Trophoblast cell (in vitro differentiated cells and primary cell): ENCODE measurements at regions not wholly inside any gene's neighbourhood (a gene's known extent, or its start where the extent isn't known, plus 50 kb on each side); places are given as distances from the start of the nearest gene placed in this dataset.

Experiments
- DNase-seq, 2 donors: peaks; one replicate each; pipeline ENCODE4 v3.0.0-alpha.2; 2016
- H2AFZ ChIP-seq: 2 replicates; pipeline ENCODE4 v1.6.1; 2013; ENCODE audit warnings: low read length, moderate library complexity, mild to moderate bottlenecking; ENCODE audit not compliant: insufficient read depth, poor library complexity
- H2AK5ac ChIP-seq: 2 replicates; pipeline ENCODE4 v1.6.1; 2013; ENCODE audit warnings: mild to moderate bottlenecking, low read length
- H2BK120ac ChIP-seq: 2 replicates; pipeline ENCODE4 v1.6.1; 2013; ENCODE audit warnings: low read length, mild to moderate bottlenecking, moderate library complexity; ENCODE audit not compliant: insufficient read depth, poor library complexity
- H2BK12ac ChIP-seq: 2 replicates; pipeline ENCODE4 v1.6.1; 2013; ENCODE audit warnings: mild to moderate bottlenecking, low read length, moderate library complexity
- H2BK5ac ChIP-seq: 2 replicates; pipeline ENCODE4 v1.6.1; 2013; ENCODE audit warnings: low read length, low read depth, moderate library complexity, mild to moderate bottlenecking; ENCODE audit not compliant: poor library complexity
- H3K14ac ChIP-seq: 2 replicates; pipeline ENCODE4 v1.6.1; 2013; ENCODE audit warnings: mild to moderate bottlenecking, low read length
- H3K18ac ChIP-seq: 2 replicates; pipeline ENCODE4 v1.6.1; 2013; ENCODE audit warnings: mild to moderate bottlenecking, low read length
- H3K23ac ChIP-seq: 2 replicates; pipeline ENCODE4 v1.6.1; 2013; ENCODE audit warnings: low read length
- H3K27ac ChIP-seq: 2 replicates; pipeline ENCODE4 v1.5.1; 2013; ENCODE audit warnings: low read depth, mild to moderate bottlenecking, inconsistent platforms, low read length, moderate library complexity
- H3K27me3 ChIP-seq: 2 replicates; pipeline ENCODE4 v1.6.1; 2013; ENCODE audit warnings: inconsistent platforms, mild to moderate bottlenecking, low read length, moderate library complexity; ENCODE audit not compliant: insufficient read depth
- H3K36me3 ChIP-seq, 2 experiments: 1 replicate in 1 of 2; 2 replicates in 1 of 2; pipeline ENCODE4 v1.6.1; 2013; ENCODE audit warnings: low read length in 2 of 2, mild to moderate bottlenecking in 2 of 2, moderate library complexity in 1 of 2; ENCODE audit not compliant: insufficient read depth in 2 of 2, control insufficient read depth in 1 of 2
- H3K4ac ChIP-seq: 2 replicates; pipeline ENCODE4 v1.6.1; 2013; ENCODE audit warnings: low read depth, mild to moderate bottlenecking, low read length, moderate library complexity
- H3K4me1 ChIP-seq, 2 experiments: 1 replicate in 1 of 2; 2 replicates in 1 of 2; pipeline ENCODE4 v1.6.1; 2013; ENCODE audit warnings: low read length in 2 of 2, mild to moderate bottlenecking in 2 of 2, moderate library complexity in 1 of 2; ENCODE audit not compliant: insufficient read depth in 2 of 2, control insufficient read depth in 1 of 2
- H3K4me2 ChIP-seq: 2 replicates; pipeline ENCODE4 v1.6.1; 2013; ENCODE audit warnings: inconsistent platforms, mild to moderate bottlenecking, low read length, moderate library complexity
- H3K4me3 ChIP-seq: 2 replicates; pipeline ENCODE4 v1.5.1; 2013; ENCODE audit warnings: mild to moderate bottlenecking, low read depth, low read length, inconsistent platforms
- H3K79me1 ChIP-seq: one replicate; pipeline ENCODE4 v1.6.1; 2013; ENCODE audit warnings: low read length
- H3K79me2 ChIP-seq: 2 replicates; pipeline ENCODE4 v1.6.1; 2013; ENCODE audit warnings: low read length, mild to moderate bottlenecking; ENCODE audit not compliant: control insufficient read depth, insufficient read depth, poor library complexity
- H3K9ac ChIP-seq: 2 replicates; pipeline ENCODE4 v1.6.1; 2013; ENCODE audit warnings: mild to moderate bottlenecking, low read length
- H3K9me3 ChIP-seq: 2 replicates; pipeline ENCODE4 v1.6.1; 2013; ENCODE audit warnings: low read depth, mild to moderate bottlenecking, control low read depth, inconsistent platforms, low read length; ENCODE audit not compliant: insufficient read depth
- H4K12ac ChIP-seq: 2 replicates; pipeline ENCODE4 v1.6.1; 2013; ENCODE audit warnings: low read depth, mild to moderate bottlenecking, low read length, moderate library complexity
- H4K8ac ChIP-seq: 2 replicates; pipeline ENCODE4 v1.6.1; 2013; ENCODE audit warnings: low read depth, mild to moderate bottlenecking, low read length, moderate library complexity
- H4K91ac ChIP-seq: one replicate; pipeline ENCODE4 v1.6.1; 2013; ENCODE audit warnings: low read depth, mild to moderate bottlenecking, low read length, moderate library complexity
- WGBS: extraction: QIAGEN DNeasy Blood & Tissue Kit; methylation state at CpG from one replicate; pipeline ENCODE4 v1.1.7; 2013; ENCODE audit warnings: missing lambda C conversion rate; ENCODE audit not compliant: insufficient read length, insufficient coverage; ENCODE audit errors: extremely low coverage; 5-methylcytosine and 5-hydroxymethylcytosine counted together

- Histone ChIP-seq H3K79me1 (no peaks in the 10 kb centered on the region), H3K4me1 (no peaks in the 10 kb centered on the region), H3K4me2 (no peak overlapping the region), H3K36me3 (no peaks in the 10 kb centered on the region), H3K27ac (no peak overlapping the region), H4K91ac (no peak overlapping the region), H3K79me2 (no peaks in the 10 kb centered on the region), H3K9me3 (no peaks in the 10 kb centered on the region), H4K12ac (no peak overlapping the region), H3K14ac (no peak overlapping the region), H2BK12ac (no peak overlapping the region), H2AK5ac (no peak overlapping the region), H3K4ac (no peak overlapping the region), H3K18ac (no peak overlapping the region), H2BK120ac (no peak overlapping the region), H3K9ac (no peak overlapping the region), H3K27me3 (no peaks in the 10 kb centered on the region), H3K23ac (no peak overlapping the region), H2AFZ (no peak overlapping the region), H3K4me3 (no peak overlapping the region), H4K8ac (no peak overlapping the region), H2BK5ac (no peak overlapping the region)
- no peak for DNase-seq
- WGBS: 100% methylated on average over 1 of the region's 1 CpG
Observed at GRCh38 chr3:107456501-107456900, 66.3 kb upstream of the BBX start.

- DNase-seq: no peak
- H2AFZ ChIP-seq: no peak overlapping the region
- H2BK120ac ChIP-seq: no peak overlapping the region
- H3K36me3 ChIP-seq: no peaks in the 10 kb centered on the region
- H3K4ac ChIP-seq: no peak overlapping the region
- no peaks in the 10 kb centered on the region for H3K79me2 ChIP-seq
- H3K14ac ChIP-seq: no peak overlapping the region
- no peak overlapping the region for H3K18ac ChIP-seq
- H2AK5ac ChIP-seq: no peak overlapping the region
- H3K4me2 ChIP-seq: no peak overlapping the region
- no peak overlapping the region for H4K91ac ChIP-seq
- H4K12ac ChIP-seq: no peak overlapping the region
- no peaks in the 10 kb centered on the region for H3K9me3 ChIP-seq
- no peak overlapping the region for H3K9ac ChIP-seq
- H3K27me3 ChIP-seq: no peaks in the 10 kb centered on the region
- H2BK12ac ChIP-seq: no peak overlapping the region
- no peak overlapping the region for H3K27ac ChIP-seq
- no peaks in the 10 kb centered on the region for H3K79me1 ChIP-seq
- H4K8ac ChIP-seq: no peak overlapping the region
- H3K23ac ChIP-seq: no peak overlapping the region
- H3K4me1 ChIP-seq: no peaks in the 10 kb centered on the region
- H2BK5ac ChIP-seq: no peak overlapping the region
- H3K4me3 ChIP-seq: no peak overlapping the region
Observed at GRCh38 chr3:107458871-107459270, 63.9 kb upstream of the BBX start.

- H2AK5ac ChIP-seq: no peak overlapping the region
- H3K36me3 ChIP-seq: no peaks in the 10 kb centered on the region
- H3K27me3 ChIP-seq: no peaks in the 10 kb centered on the region
- H3K23ac ChIP-seq: no peak overlapping the region
- H3K79me1 ChIP-seq: no peaks in the 10 kb centered on the region
- no peaks in the 10 kb centered on the region for H3K4me1 ChIP-seq
- H3K27ac ChIP-seq: no peak overlapping the region
- H3K4ac ChIP-seq: no peak overlapping the region
- H2BK12ac ChIP-seq: no peak overlapping the region
- no peak overlapping the region for H2BK120ac ChIP-seq
- no peak overlapping the region for H2BK5ac ChIP-seq
- no peak overlapping the region for H3K4me3 ChIP-seq
- H4K12ac ChIP-seq: no peak overlapping the region
- no peak overlapping the region for H4K91ac ChIP-seq
- no peak for DNase-seq
- no peak overlapping the region for H3K14ac ChIP-seq
- H3K4me2 ChIP-seq: no peak overlapping the region
- H4K8ac ChIP-seq: no peak overlapping the region
- no peaks in the 10 kb centered on the region for H3K79me2 ChIP-seq
- no peak overlapping the region for H2AFZ ChIP-seq
- H3K18ac ChIP-seq: no peak overlapping the region
- no CpG with 5 or more reads among the region's 5 CpGs for WGBS
- no peaks in the 10 kb centered on the region for H3K9me3 ChIP-seq
- H3K9ac ChIP-seq: no peak overlapping the region
Observed at GRCh38 chr3:107461721-107462120, 61.0 kb upstream of the BBX start.

GRCh38 chr3:107464037-107464436 is 58.7 kb upstream of the BBX start:
- Histone ChIP-seq H2AFZ (no peak overlapping the region), H3K79me1 (no peaks in the 10 kb centered on the region), H3K18ac (no peak overlapping the region), H4K12ac (no peak overlapping the region), H2BK5ac (no peak overlapping the region), H3K36me3 (no peaks in the 10 kb centered on the region), H2AK5ac (no peak overlapping the region), H2BK12ac (no peak overlapping the region), H3K4me3 (no peak overlapping the region), H2BK120ac (no peak overlapping the region), H3K4me1 (no peaks in the 10 kb centered on the region), H3K27me3 (no peaks in the 10 kb centered on the region), H3K14ac (no peak overlapping the region), H3K9me3 (no peaks in the 10 kb centered on the region), H3K9ac (no peak overlapping the region), H4K8ac (no peak overlapping the region), H3K27ac (no peak overlapping the region), H3K23ac (no peak overlapping the region), H3K79me2 (no peaks in the 10 kb centered on the region), H3K4ac (no peak overlapping the region), H3K4me2 (no peak overlapping the region), H4K91ac (no peak overlapping the region)
- WGBS: no CpG with 5 or more reads among the region's 2 CpGs
- DNase-seq: no peak
